ENCODE measurements at regions not wholly inside any gene's neighbourhood (a gene's known extent, or its start where the extent isn't known, plus 50 kb on each side); places are given as distances from the start of the nearest gene placed in this dataset.
"Not testable (repeated sequence)": the region's sequence is repeated elsewhere in the genome, so short reads cannot be mapped to it uniquely, and the experiment has no call there.

- H3K27me3 Mint-ChIP-seq (ENCODE audit: low read depth, poor library complexity); H3K4me3 Mint-ChIP-seq; DNase-seq; H3K4me1 Mint-ChIP-seq; H3K27ac Mint-ChIP-seq; H3K36me3 Mint-ChIP-seq (ENCODE audit: low read depth): not testable (repeated sequence)
- H3K9me3 Mint-ChIP-seq: peaks cover 21% of the 10 kb centered on the region
These were observed 125.6 kb upstream of the POTEB2 start for GRCh38 chr15:20991691-20992090.

DNA sequence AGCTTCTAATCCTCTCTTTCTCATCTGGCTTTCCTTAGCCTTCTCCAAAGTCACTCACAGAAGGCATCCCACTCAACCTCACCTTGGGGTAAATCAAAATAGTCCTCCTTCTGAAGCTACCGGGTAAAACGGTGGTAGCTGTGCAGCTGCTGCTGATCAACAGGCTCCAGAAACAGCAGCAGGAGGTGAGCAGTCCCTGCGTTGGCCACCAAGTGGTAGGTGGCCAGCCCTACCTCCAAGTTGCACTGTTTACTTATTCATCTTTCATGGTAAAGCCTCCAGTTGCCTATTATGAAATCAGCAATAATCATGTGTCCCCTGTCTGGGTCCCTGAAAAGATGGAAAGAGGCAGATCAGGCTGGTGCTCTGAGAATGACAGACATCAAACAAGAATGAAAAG, 125.1 kb upstream of the POTEB2 start:
- H3K9me3 Mint-ChIP-seq: peaks cover 19% of the 10 kb centered on the region
- H3K36me3 Mint-ChIP-seq (ENCODE audit: low read depth); H3K27me3 Mint-ChIP-seq (ENCODE audit: low read depth, poor library complexity); DNase-seq; H3K4me3 Mint-ChIP-seq; H3K27ac Mint-ChIP-seq; H3K4me1 Mint-ChIP-seq: not testable (repeated sequence)

DNA sequence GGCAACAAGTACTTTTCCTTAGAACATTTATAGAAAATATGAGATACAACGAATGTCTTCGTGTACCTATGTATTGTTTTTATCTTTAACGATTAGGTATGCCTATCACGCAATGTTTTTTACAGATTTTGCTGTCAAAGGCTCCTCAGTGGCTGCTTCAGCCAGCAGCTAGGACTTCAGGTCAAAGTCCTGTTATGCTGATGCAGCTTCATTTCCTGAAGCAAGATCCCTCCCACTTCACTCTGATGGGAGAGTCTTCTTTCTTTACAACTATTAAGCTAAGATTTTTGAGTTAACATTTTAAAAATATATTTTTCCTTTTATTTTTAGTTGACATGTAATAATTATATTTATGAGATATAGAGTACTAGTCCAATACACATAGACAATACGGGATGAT, 120.7 kb upstream of the POTEB2 start:
- H3K27ac Mint-ChIP-seq; H3K27me3 Mint-ChIP-seq (ENCODE audit: low read depth, poor library complexity); H3K36me3 Mint-ChIP-seq (ENCODE audit: low read depth); DNase-seq; H3K4me1 Mint-ChIP-seq; H3K4me3 Mint-ChIP-seq: not testable (repeated sequence)
- H3K9me3 Mint-ChIP-seq: peaks cover 11% of the 10 kb centered on the region

GRCh38 chr15:20978057-20978456, 111.9 kb upstream of the POTEB2 start:
- not testable (repeated sequence) for H3K27me3 Mint-ChIP-seq (ENCODE audit: low read depth, poor library complexity); H3K9me3 Mint-ChIP-seq; H3K4me3 Mint-ChIP-seq; H3K4me1 Mint-ChIP-seq; DNase-seq; H3K27ac Mint-ChIP-seq; H3K36me3 Mint-ChIP-seq (ENCODE audit: low read depth)

- H3K4me1 Mint-ChIP-seq; H3K27me3 Mint-ChIP-seq (ENCODE audit: low read depth, poor library complexity); H3K36me3 Mint-ChIP-seq (ENCODE audit: low read depth); H3K4me3 Mint-ChIP-seq; DNase-seq; H3K9me3 Mint-ChIP-seq; H3K27ac Mint-ChIP-seq: not testable (repeated sequence)
These were observed 106.6 kb upstream of the POTEB2 start for GRCh38 chr15:20972762-20973161.

DNA sequence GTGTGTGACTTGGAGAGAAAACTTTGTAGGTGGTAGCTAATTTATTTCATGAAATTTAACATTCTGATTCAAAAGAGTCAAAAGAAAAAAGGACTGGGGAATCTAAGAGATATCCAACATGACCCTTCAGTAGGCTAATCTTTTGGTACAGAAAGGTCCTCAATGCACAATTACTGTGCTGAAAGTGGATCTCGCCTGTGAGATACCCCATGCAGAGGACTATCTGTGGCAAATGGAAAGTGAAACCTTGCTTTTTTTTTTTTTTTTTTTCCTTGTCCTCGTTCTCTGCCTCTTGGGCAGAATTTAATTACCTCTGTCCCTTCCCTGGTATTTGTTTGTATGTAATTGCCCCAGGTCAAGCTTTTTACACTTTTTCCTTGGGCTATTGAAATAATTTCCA, 93.2 kb upstream of the POTEB2 start:
- H3K4me3 Mint-ChIP-seq; DNase-seq; H3K36me3 Mint-ChIP-seq (ENCODE audit: low read depth); H3K27me3 Mint-ChIP-seq (ENCODE audit: low read depth, poor library complexity); H3K9me3 Mint-ChIP-seq; H3K27ac Mint-ChIP-seq; H3K4me1 Mint-ChIP-seq: not testable (repeated sequence)

- not testable (repeated sequence) for H3K4me3 Mint-ChIP-seq; H3K27ac Mint-ChIP-seq; H3K36me3 Mint-ChIP-seq (ENCODE audit: low read depth); H3K4me1 Mint-ChIP-seq; H3K27me3 Mint-ChIP-seq (ENCODE audit: low read depth, poor library complexity); DNase-seq; H3K9me3 Mint-ChIP-seq
These were observed 63.2 kb upstream of the POTEB2 start for GRCh38 chr15:20929322-20929721.

All from nephron progenitor cell (in vitro differentiated cells).